ENCODE measurements at regions not wholly inside any gene's neighbourhood (a gene's known extent, or its start where the extent isn't known, plus 50 kb on each side); places are given as distances from the start of the nearest gene placed in this dataset.

- H3K27me3 ChIP-seq (ENCODE audit: control insufficient read depth, insufficient read depth, low read length), result no peaks in the 10 kb centered on the region
- in situ Hi-C loops (cut with HindIII; ENCODE audit: low pct_unique_long_range_greater_than_20kb, low sequenced_read_pairs), result no loop called here
- ATAC-seq, result no peak
- no peak overlapping the region for H3K27ac ChIP-seq (ENCODE audit: low read length)
- no peaks in the 10 kb centered on the region for H3K4me1 ChIP-seq (ENCODE audit: control insufficient read depth, insufficient read depth, low read length)
- ChIA-PET POLR2A (no interaction called here), CTCF (no interaction called here)
- intact Hi-C loops (cut with micrococcal nuclease; ENCODE audit: unreplicated experiment), result no loop called here
- no peak overlapping the region for H3K4me3 ChIP-seq (ENCODE audit: low read depth in 2 of 2, low read length in 2 of 2)
- H3K9me3 ChIP-seq (ENCODE audit: control insufficient read depth, insufficient read depth, low read depth, low read length), result no peaks in the 10 kb centered on the region
- no TSS peak for BruUV-seq (replicated peaks)
- TF ChIP-seq TCF7L2 (IDR thresholded peaks at IDR 0.05; ENCODE audit: low read depth, low read length), result no peak
- no peak for TF ChIP-seq SIN3A (IDR thresholded peaks at IDR 0.05; ENCODE audit: borderline replicate concordance, insufficient read depth, low read depth, low read length)
- no peaks in the 10 kb centered on the region for H3K36me3 ChIP-seq (ENCODE audit: control insufficient read depth, insufficient read depth, low read length)
- no peak for DNase-seq (ENCODE audit: low read depth, low spot score)
Measured at GRCh38 chr2:84276590-84277255, 182.4 kb downstream of the SUCLG1 start.

DNA sequence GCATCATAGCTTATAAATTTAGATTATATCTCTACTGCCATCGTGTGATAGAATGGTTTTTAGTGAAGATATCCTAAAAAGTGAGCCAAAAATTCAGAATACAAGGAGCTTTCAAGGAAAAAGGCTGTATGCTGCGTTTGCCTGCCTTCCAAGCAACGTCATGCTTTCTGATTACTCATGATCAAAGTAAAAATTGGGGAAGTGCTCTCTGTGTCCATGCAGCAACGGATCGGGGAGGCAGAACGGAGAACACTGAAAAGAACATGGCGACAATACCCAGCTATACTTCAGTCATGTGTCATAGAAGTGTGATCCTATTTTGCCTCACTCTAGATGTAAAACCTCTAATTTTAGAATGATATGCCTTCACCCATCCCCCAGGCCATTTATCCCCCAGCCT, 185.7 kb downstream of the SUCLG1 start:
- in situ Hi-C loops (cut with HindIII; ENCODE audit: low pct_unique_long_range_greater_than_20kb, low sequenced_read_pairs), result no loop called here
- Histone ChIP-seq H3K36me3 (ENCODE audit: control insufficient read depth, insufficient read depth, low read length) (no peaks in the 10 kb centered on the region), H3K4me3 (ENCODE audit: low read depth in 2 of 2, low read length in 2 of 2) (no peak overlapping the region), H3K4me1 (ENCODE audit: control insufficient read depth, insufficient read depth, low read length) (no peaks in the 10 kb centered on the region), H3K9me3 (ENCODE audit: control insufficient read depth, insufficient read depth, low read depth, low read length) (no peaks in the 10 kb centered on the region), H3K27ac (ENCODE audit: low read length) (no peak overlapping the region), H3K27me3 (ENCODE audit: control insufficient read depth, insufficient read depth, low read length) (no peaks in the 10 kb centered on the region)
- DNase-seq (ENCODE audit: low read depth, low spot score) (no peak), ATAC-seq (no peak)
- POLR2A ChIA-PET, result no interaction called here
- TF ChIP-seq TCF7L2 (IDR thresholded peaks at IDR 0.05; ENCODE audit: low read depth, low read length) (no peak), CTCF (IDR thresholded peaks at IDR 0.05) (no peak), POLR2AphosphoS5 (IDR thresholded peaks at IDR 0.05; ENCODE audit: low read depth, low read length) (no peak), REST (IDR thresholded peaks at IDR 0.05; ENCODE audit: insufficient read depth in 1 of 2, low read depth in 2 of 2, low read length in 1 of 2) (no peak), SIN3A (IDR thresholded peaks at IDR 0.05; ENCODE audit: borderline replicate concordance, insufficient read depth, low read depth, low read length) (no peak)
- intact Hi-C loops (cut with micrococcal nuclease; ENCODE audit: unreplicated experiment), result no loop called here
- CTCF ChIA-PET, result no interaction called here
- no TSS peak for BruUV-seq (replicated peaks)

DNA sequence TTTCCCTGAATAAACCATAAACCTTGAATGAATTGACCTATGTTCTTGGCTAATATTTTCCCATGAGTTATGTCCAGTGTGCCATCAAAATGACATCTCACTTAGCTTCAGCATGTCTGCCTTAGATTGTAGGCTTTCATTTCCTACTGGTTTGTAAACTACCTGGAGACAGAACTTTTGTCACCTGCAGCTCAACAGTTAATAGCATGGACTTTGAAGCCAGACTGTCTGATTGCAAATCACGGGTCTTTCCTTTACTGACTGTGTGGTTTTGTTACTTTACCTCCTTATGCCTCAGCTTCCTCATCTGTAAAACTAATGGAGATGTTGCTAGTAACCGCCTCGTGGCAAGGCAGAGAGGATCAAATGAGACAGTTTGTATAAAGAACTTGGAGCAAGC, 187.1 kb downstream of the SUCLG1 start:
- Histone ChIP-seq H3K27ac (ENCODE audit: low read length) (no peak overlapping the region), H3K9me3 (ENCODE audit: control insufficient read depth, insufficient read depth, low read depth, low read length) (no peaks in the 10 kb centered on the region), H3K4me1 (ENCODE audit: control insufficient read depth, insufficient read depth, low read length) (no peaks in the 10 kb centered on the region), H3K4me3 (ENCODE audit: low read depth in 2 of 2, low read length in 2 of 2) (no peak overlapping the region), H3K36me3 (ENCODE audit: control insufficient read depth, insufficient read depth, low read length) (no peaks in the 10 kb centered on the region), H3K27me3 (ENCODE audit: control insufficient read depth, insufficient read depth, low read length) (no peaks in the 10 kb centered on the region)
- CTCF ChIA-PET, result no interaction called here
- no TSS peak for BruUV-seq (replicated peaks)
- POLR2A ChIA-PET, result no interaction called here
- in situ Hi-C loops (cut with HindIII; ENCODE audit: low pct_unique_long_range_greater_than_20kb, low sequenced_read_pairs), result no loop called here
- intact Hi-C loops (cut with micrococcal nuclease; ENCODE audit: unreplicated experiment), result no loop called here
- TF ChIP-seq POLR2AphosphoS5 (IDR thresholded peaks at IDR 0.05; ENCODE audit: low read depth, low read length), result no peak
- no peak for TF ChIP-seq TCF7L2 (IDR thresholded peaks at IDR 0.05; ENCODE audit: low read depth, low read length)
- no peak for TF ChIP-seq REST (IDR thresholded peaks at IDR 0.05; ENCODE audit: insufficient read depth in 1 of 2, low read depth in 2 of 2, low read length in 1 of 2)
- TF ChIP-seq CTCF (IDR thresholded peaks at IDR 0.05), result no peak
- no peak for TF ChIP-seq SIN3A (IDR thresholded peaks at IDR 0.05; ENCODE audit: borderline replicate concordance, insufficient read depth, low read depth, low read length)
- no peak for DNase-seq (ENCODE audit: low read depth, low spot score)
- ATAC-seq, result no peak

Measured in Panc1 (cell line).